Heart left ventricle (tissue), 13 donors: ENCODE measurements at regions not wholly inside any gene's neighbourhood (a gene's known extent, or its start where the extent isn't known, plus 50 kb on each side); places are given as distances from the start of the nearest gene placed in this dataset.

Source experiments
- POLR2A ChIP-seq, 2 donors: fragments of 450-650 bp; IDR thresholded peaks; one replicate each; pipeline ENCODE4 v1.6.1; 2017; ENCODE audit warnings: antibody characterized with exemption in 2 of 2, mild to moderate bottlenecking in 2 of 2, moderate library complexity in 2 of 2
- TF ChIP-seq, protein P1 (sequence below), 12 donors: fragments of 200-600 bp; sonication (generic) in 4 of 12; IDR thresholded peaks; one replicate each; pipeline versions ENCODE4 v1.5.0 to v1.8.0; 2018 to 2022; ENCODE audit warnings: antibody characterized with exemption in 12 of 12, mild to moderate bottlenecking in 5 of 12
- donor health status: ischemic (EF 13 %, LVEDD 7.1; RV severe dilation, severe dysfunction).
- donor health status: DM: no; HTN: yes; CAD: no.
- donor health status: DM: no; HTN: no; CAD: no.
- donor health status: ischemic (EF 25% LVEDD 6.9; RV normal size, moderate dysfunction).
- donor health status: ischemic (EF 25% LVEDD 5.7; RV mildly dilated, moderate dysfunction).
- donor health status: ischemic (EF 35%, LVEDD 5.7; RV mildly dilated, moderate dysfunction).
- donor health status: nonischemic (EF 11% LVEDD 7.7; RV severe dilation, severe dysfunction).
- donor health status: DM: yes; HTN: yes; CAD: no.
- donor health status: PGD.
- donor health status: ischemic (EF 29% LVEDD 5.4; RV normal size, mild dysfunction).
- donor health status: nonischemic (EF 23%, LVEDD 6.1; RV moderate dilation, normal function).

DNA sequence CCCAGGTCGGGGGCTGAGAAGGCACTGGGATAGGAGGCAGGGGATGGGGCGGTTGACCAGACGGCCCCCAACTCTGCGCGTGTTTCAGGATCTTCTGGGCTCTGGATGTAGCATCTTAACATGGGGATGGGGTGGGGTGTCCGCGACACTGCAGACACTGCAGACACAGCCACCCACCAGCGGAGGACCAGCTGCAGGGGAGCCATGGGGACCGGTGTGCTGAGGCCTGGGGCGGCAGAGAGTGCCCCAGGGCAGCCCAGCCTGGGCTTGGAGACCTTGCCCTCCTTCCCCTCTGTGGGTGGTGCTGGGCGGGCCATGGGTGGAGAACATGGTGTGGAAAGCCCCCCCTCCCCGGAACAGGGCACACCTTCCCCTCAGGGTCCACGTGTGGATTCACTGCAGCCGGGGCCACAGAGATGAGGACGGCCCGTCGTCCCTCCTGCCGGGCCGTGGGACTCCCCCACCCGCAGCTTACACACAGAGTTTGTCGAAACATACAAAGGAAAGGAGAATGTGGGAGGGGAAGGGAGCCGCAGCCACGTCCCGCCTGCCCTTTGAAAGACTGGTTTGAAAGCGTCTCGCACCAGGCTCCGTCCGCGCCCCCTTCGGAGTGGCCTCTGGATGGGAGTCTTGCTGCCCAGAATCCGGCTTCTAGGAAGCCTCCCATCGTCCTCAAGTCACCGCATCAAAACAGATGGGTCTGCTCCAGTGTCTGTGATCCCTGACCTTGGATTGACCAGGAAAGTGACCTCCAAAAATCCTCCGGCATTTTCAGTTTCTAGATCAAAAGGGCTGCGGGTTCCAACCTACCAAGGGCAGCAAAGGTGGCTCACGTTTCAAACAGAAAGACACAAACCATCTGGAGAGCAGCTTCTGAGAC is 91.5 kb upstream of the TCERG1L start:
- TF ChIP-seq, protein P1, sequence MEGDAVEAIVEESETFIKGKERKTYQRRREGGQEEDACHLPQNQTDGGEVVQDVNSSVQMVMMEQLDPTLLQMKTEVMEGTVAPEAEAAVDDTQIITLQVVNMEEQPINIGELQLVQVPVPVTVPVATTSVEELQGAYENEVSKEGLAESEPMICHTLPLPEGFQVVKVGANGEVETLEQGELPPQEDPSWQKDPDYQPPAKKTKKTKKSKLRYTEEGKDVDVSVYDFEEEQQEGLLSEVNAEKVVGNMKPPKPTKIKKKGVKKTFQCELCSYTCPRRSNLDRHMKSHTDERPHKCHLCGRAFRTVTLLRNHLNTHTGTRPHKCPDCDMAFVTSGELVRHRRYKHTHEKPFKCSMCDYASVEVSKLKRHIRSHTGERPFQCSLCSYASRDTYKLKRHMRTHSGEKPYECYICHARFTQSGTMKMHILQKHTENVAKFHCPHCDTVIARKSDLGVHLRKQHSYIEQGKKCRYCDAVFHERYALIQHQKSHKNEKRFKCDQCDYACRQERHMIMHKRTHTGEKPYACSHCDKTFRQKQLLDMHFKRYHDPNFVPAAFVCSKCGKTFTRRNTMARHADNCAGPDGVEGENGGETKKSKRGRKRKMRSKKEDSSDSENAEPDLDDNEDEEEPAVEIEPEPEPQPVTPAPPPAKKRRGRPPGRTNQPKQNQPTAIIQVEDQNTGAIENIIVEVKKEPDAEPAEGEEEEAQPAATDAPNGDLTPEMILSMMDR (IDR thresholded peaks at IDR 0.05), result no peak
- no peak for TF ChIP-seq POLR2A (IDR thresholded peaks at IDR 0.05)
